ENCODE measurements at regions not wholly inside any gene's neighbourhood (a gene's known extent, or its start where the extent isn't known, plus 50 kb on each side); places are given as distances from the start of the nearest gene placed in this dataset.

DNA sequence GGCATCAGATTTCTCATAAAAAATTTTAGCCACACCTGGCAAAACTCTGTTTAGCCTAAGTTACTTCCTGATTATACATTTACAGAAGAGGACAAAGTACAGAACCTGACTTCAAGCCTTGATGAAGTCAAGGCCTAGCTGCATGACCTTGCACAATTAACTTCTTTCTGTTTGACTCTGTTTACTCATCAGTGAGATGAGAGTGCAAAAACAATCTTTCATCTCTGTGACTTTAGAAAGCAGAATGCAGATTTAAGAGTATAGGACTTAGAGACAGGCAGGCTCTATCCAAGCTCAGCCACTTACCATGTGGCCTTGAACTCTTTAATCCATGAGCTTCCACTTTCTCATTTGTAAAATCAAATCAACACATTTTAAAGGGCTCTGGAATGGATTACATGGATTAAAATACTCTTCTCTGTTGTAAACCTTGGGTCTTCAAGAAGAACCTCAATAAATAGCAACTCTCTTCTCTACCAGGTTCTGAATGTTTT, 1178.9 kb downstream of the FLRT2 start:
- no TSS peak for BruUV-seq (replicated peaks)
- H3K9ac ChIP-seq (replicated peaks; ENCODE audit: extremely low read depth, insufficient read depth, low read length), result no peak overlapping the region
- H3K79me2 ChIP-seq (ENCODE audit: control insufficient read depth, insufficient read depth, low read length), result no peaks in the 10 kb centered on the region
- CTCF ChIA-PET, result no interaction called here
- DNase-seq (ENCODE audit: low read depth, low spot score) (no peak), FAIRE-seq (no peak)
- POLR2A ChIA-PET, result no interaction called here
- intact Hi-C loops (cut with micrococcal nuclease) (no loop called here), dilution Hi-C loops (cut with MboI; ENCODE audit: extremely low pct_ligation_motif_present, low sequenced_read_pairs) (no loop called here)
- H3K9me3 ChIP-seq (replicated peaks; ENCODE audit: control insufficient read depth, insufficient read depth, low read length), result peaks cover 3% of the 10 kb centered on the region
- no peak overlapping the region for H3K27ac ChIP-seq (ENCODE audit: insufficient read depth, low read depth, low read length)
- H3K4me1 ChIP-seq (ENCODE audit: control insufficient read depth, extremely low read depth, insufficient read depth, low read length), result no peaks in the 10 kb centered on the region
- H3K4me3 ChIP-seq (replicated peaks in 1 of 3; ENCODE audit: insufficient read depth in 1 of 3, low read depth in 1 of 3, low read length in 3 of 3), result no peak overlapping the region
- no peaks in the 10 kb centered on the region for H3K27me3 ChIP-seq (ENCODE audit: control insufficient read depth in 2 of 2, insufficient read depth in 2 of 2, low read length in 2 of 2)
- no peak overlapping the region for H3K4me2 ChIP-seq (ENCODE audit: insufficient read depth, low read length)
- H3K9me1 ChIP-seq (replicated peaks; ENCODE audit: control insufficient read depth, extremely low read depth, insufficient read depth, low read length), result no peaks in the 10 kb centered on the region
- no peaks in the 10 kb centered on the region for H3K36me3 ChIP-seq (ENCODE audit: control insufficient read depth in 2 of 2, extremely low read depth in 1 of 2, insufficient read depth in 2 of 2, low read length in 2 of 2)
- TF ChIP-seq JUN (IDR thresholded peaks at IDR 0.05; ENCODE audit: borderline replicate concordance, insufficient read depth, insufficient read length, low read depth) (no peak), GATA2 (IDR thresholded peaks at IDR 0.05; ENCODE audit: insufficient read depth, insufficient read length, low read depth, low read length) (no peak), POLR2A (IDR thresholded peaks at IDR 0.05; ENCODE audit: low read depth, low read length) (no peak), EZH2 (IDR thresholded peaks at IDR 0.05; ENCODE audit: borderline replicate concordance, low read depth, low read length, severe bottlenecking) (no peak), POLR2AphosphoS5 (IDR thresholded peaks at IDR 0.05; ENCODE audit: insufficient read depth, low read depth, low read length) (no peak), FOS (IDR thresholded peaks at IDR 0.05; ENCODE audit: borderline replicate concordance, insufficient read depth, low read length) (no peak), MYC (IDR thresholded peaks at IDR 0.05; ENCODE audit: low read depth, low read length) (no peak)
- TF ChIP-seq, protein P1, sequence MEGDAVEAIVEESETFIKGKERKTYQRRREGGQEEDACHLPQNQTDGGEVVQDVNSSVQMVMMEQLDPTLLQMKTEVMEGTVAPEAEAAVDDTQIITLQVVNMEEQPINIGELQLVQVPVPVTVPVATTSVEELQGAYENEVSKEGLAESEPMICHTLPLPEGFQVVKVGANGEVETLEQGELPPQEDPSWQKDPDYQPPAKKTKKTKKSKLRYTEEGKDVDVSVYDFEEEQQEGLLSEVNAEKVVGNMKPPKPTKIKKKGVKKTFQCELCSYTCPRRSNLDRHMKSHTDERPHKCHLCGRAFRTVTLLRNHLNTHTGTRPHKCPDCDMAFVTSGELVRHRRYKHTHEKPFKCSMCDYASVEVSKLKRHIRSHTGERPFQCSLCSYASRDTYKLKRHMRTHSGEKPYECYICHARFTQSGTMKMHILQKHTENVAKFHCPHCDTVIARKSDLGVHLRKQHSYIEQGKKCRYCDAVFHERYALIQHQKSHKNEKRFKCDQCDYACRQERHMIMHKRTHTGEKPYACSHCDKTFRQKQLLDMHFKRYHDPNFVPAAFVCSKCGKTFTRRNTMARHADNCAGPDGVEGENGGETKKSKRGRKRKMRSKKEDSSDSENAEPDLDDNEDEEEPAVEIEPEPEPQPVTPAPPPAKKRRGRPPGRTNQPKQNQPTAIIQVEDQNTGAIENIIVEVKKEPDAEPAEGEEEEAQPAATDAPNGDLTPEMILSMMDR (IDR thresholded peaks at IDR 0.05; ENCODE audit: extremely low read depth in 1 of 2, insufficient read depth in 1 of 2, low read depth in 1 of 2, low read length in 2 of 2), result no peak
- TF ChIP-seq, protein P2, sequence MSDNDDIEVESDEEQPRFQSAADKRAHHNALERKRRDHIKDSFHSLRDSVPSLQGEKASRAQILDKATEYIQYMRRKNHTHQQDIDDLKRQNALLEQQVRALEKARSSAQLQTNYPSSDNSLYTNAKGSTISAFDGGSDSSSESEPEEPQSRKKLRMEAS (IDR thresholded peaks at IDR 0.05; ENCODE audit: insufficient read depth, insufficient read length), result no peak
- no peak overlapping the region for H2AFZ ChIP-seq (ENCODE audit: low read depth, low read length)
- no peaks in the 10 kb centered on the region for H4K20me1 ChIP-seq (replicated peaks; ENCODE audit: control insufficient read depth, extremely low read depth, insufficient read depth, low read length)
